ENCODE measurements at regions not wholly inside any gene's neighbourhood (a gene's known extent, or its start where the extent isn't known, plus 50 kb on each side); places are given as distances from the start of the nearest gene placed in this dataset.

GRCh38 chr11:109604481-109605400 lies 182.8 kb downstream of the C11orf87 start:
- ATAC-seq (no peak), DNase-seq (ENCODE audit: low spot score) (no peak)
- no peaks in the 10 kb centered on the region for H3K27me3 Mint-ChIP-seq (ENCODE audit: insufficient read depth, low read depth, poor library complexity)
- H3K27ac ChIP-seq (ENCODE audit: low read depth): no peak overlapping the region
- H3F3A ChIP-seq (replicated peaks; ENCODE audit: low read depth): no peaks in the 10 kb centered on the region
- no peaks in the 10 kb centered on the region for H3K27me3 ChIP-seq (ENCODE audit: insufficient read depth)
- H3K4me1 ChIP-seq (ENCODE audit: insufficient read depth): no peaks in the 10 kb centered on the region
- H3K27ac Mint-ChIP-seq: no peak overlapping the region
- no peak overlapping the region for H3K4me3 ChIP-seq
- no peaks in the 10 kb centered on the region for H3K36me3 Mint-ChIP-seq (ENCODE audit: low read depth)
- TF ChIP-seq REST (IDR thresholded peaks at IDR 0.05; ENCODE audit: unreplicated experiment): no peak
- TF ChIP-seq POLR2AphosphoS5 (IDR thresholded peaks at IDR 0.05; ENCODE audit: low read depth): no peak
- TF ChIP-seq CTCF (conservative IDR thresholded peaks at IDR 0.05; ENCODE audit: low read depth in 2 of 2): no peak
- no peak for TF ChIP-seq ETS1 (IDR thresholded peaks at IDR 0.05)
- H3K4me1 Mint-ChIP-seq: no peaks in the 10 kb centered on the region
- H2AFZ ChIP-seq: no peak overlapping the region
- H4K20me1 ChIP-seq (replicated peaks; ENCODE audit: insufficient read depth): no peaks in the 10 kb centered on the region
- no peaks in the 10 kb centered on the region for H3K9me3 Mint-ChIP-seq
- H3K4me2 ChIP-seq: no peak overlapping the region
- no peak overlapping the region for H3K4me3 Mint-ChIP-seq
- no peaks in the 10 kb centered on the region for H3K79me2 ChIP-seq (replicated peaks; ENCODE audit: insufficient read depth)
- no peaks in the 10 kb centered on the region for H3K9me2 ChIP-seq (ENCODE audit: insufficient read depth)
- no peaks in the 10 kb centered on the region for H3K36me3 ChIP-seq (ENCODE audit: insufficient read depth)

GRCh38 chr11:109606256-109606655 lies 184.3 kb downstream of the C11orf87 start:
- Mint-ChIP-seq H3K27ac (no peak overlapping the region), H3K9me3 (no peaks in the 10 kb centered on the region), H3K27me3 (ENCODE audit: insufficient read depth, low read depth, poor library complexity) (no peaks in the 10 kb centered on the region), H3K4me3 (no peak overlapping the region), H3K4me1 (no peaks in the 10 kb centered on the region), H3K36me3 (ENCODE audit: low read depth) (no peaks in the 10 kb centered on the region)
- Histone ChIP-seq H3K36me3 (ENCODE audit: insufficient read depth) (no peaks in the 10 kb centered on the region), H3K4me2 (no peak overlapping the region), H2AFZ (no peak overlapping the region), H3K4me3 (no peak overlapping the region), H3K9me2 (ENCODE audit: insufficient read depth) (no peaks in the 10 kb centered on the region; the same call in 1 of the 2 replicates), H3F3A (replicated peaks; ENCODE audit: low read depth) (no peaks in the 10 kb centered on the region), H4K20me1 (replicated peaks; ENCODE audit: insufficient read depth) (no peaks in the 10 kb centered on the region), H3K79me2 (replicated peaks; ENCODE audit: insufficient read depth) (no peaks in the 10 kb centered on the region), H3K27ac (ENCODE audit: low read depth) (no peak overlapping the region), H3K4me1 (ENCODE audit: insufficient read depth) (no peaks in the 10 kb centered on the region), H3K27me3 (ENCODE audit: insufficient read depth) (no peaks in the 10 kb centered on the region)
- DNase-seq (ENCODE audit: low spot score) (no peak), ATAC-seq (no peak)
- no peak for TF ChIP-seq EZH2 (IDR thresholded peaks at IDR 0.05; ENCODE audit: low read depth, unreplicated experiment)
- TF ChIP-seq ZNF462 (CRISPR knock-in tag; IDR thresholded peaks at IDR 0.05): no peak
- TF ChIP-seq CREB1 (CRISPR knock-in tag; IDR thresholded peaks at IDR 0.05; ENCODE audit: low read depth): no peak
- TF ChIP-seq STAT1 (IDR thresholded peaks at IDR 0.05; ENCODE audit: unreplicated experiment): no peak
